BLaER1 treated with 17β-estradiol and CSF1 and Interleukin-3, amounts not matched to agents 10 nM and 100 nM (cell line): ENCODE measurements at regions not wholly inside any gene's neighbourhood (a gene's known extent, or its start where the extent isn't known, plus 50 kb on each side); places are given as distances from the start of the nearest gene placed in this dataset.

ENCODE experiments used
- H3K27ac ChIP-seq, 11 experiments: shearing (Covaris generic); formaldehyde crosslinking; 2 replicates each; pipeline ENCODE4 v1.8.1; 2022
- H3K27me3 ChIP-seq, 11 experiments: shearing (Covaris generic); formaldehyde crosslinking; 2 replicates each; pipeline ENCODE4 v1.8.1; 2022
- H3K36me3 ChIP-seq, 11 experiments: shearing (Covaris generic); formaldehyde crosslinking; 2 replicates each; pipeline ENCODE4 v1.8.1; 2022
- H3K4me1 ChIP-seq, 10 experiments: shearing (Covaris generic); formaldehyde crosslinking; 2 replicates each; pipeline ENCODE4 v1.8.1; 2022
- H3K4me2 ChIP-seq, 11 experiments: shearing (Covaris generic); formaldehyde crosslinking; 2 replicates each; pipeline ENCODE4 v1.8.1; 2022
- H3K4me3 ChIP-seq, 10 experiments: shearing (Covaris generic); formaldehyde crosslinking; 2 replicates each; pipeline ENCODE4 v1.8.1; 2022
- H3K9ac ChIP-seq, 11 experiments: shearing (Covaris generic); formaldehyde crosslinking; 2 replicates each; pipeline ENCODE4 v1.8.1; 2022
- H3K9me3 ChIP-seq, 11 experiments: shearing (Covaris generic); formaldehyde crosslinking; replicated peaks in 1 of 11; 2 replicates each; pipeline ENCODE4 v1.8.1; 2022
- H4K20me1 ChIP-seq, 11 experiments: shearing (Covaris generic); formaldehyde crosslinking; 2 replicates each; pipeline ENCODE4 v1.8.1; 2022
- Cebpa-rat ChIP-seq, 11 experiments: shearing (Covaris generic); IDR thresholded peaks; 2 replicates each; pipeline ENCODE4 v1.8.1; 2022

DNA sequence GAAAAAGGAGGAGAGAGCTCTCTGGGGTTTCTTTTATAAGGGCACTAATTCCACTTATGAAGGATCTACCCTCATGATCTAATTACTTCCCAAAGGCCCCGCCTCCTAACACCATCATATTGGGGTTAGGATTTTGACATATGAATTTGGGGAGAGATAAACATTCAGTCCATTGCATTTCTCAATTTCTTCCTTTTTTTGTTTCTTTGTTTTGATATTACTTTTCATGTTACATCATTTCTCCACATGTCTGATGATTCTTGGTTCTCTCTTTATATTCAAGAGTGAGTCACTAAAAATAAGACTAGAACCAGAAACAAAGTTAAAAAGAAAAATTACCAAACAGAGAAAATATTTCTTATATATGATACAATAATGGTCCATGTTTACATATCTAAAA is 63.2 kb upstream of the DUSP10 start:
- Histone ChIP-seq H4K20me1 (no peaks in the 10 kb centered on the region), H3K27ac (no peak overlapping the region), H3K9me3 (peaks cover 7 to 14% (median 10%) of the 10 kb centered on the region in 11 experiments; a peak in 20 of 22 replicates), H3K4me1 (peaks cover 20 to 39% (median 29%) of the 10 kb centered on the region in 10 experiments), H3K9ac (no peak overlapping the region), H3K4me2 (no peak overlapping the region), H3K4me3 (no peak overlapping the region), H3K27me3 (no peaks in the 10 kb centered on the region), H3K36me3 (no peaks in the 10 kb centered on the region)
- no peak for TF ChIP-seq Cebpa-rat (IDR thresholded peaks at IDR 0.05)

GRCh38 chr1:221804303-221804702 is 62.4 kb upstream of the DUSP10 start:
- no peak overlapping the region for H3K4me3 ChIP-seq
- H3K36me3 ChIP-seq, result no peaks in the 10 kb centered on the region
- no peak for TF ChIP-seq Cebpa-rat (IDR thresholded peaks at IDR 0.05)
- H3K27ac ChIP-seq, result no peak overlapping the region
- no peaks in the 10 kb centered on the region for H4K20me1 ChIP-seq
- no peak overlapping the region for H3K4me2 ChIP-seq
- no peak overlapping the region for H3K9ac ChIP-seq
- H3K9me3 ChIP-seq, result peaks cover 15 to 21% (median 18%) of the 10 kb centered on the region in 11 experiments
- H3K4me1 ChIP-seq, result peaks cover 14 to 31% (median 22%) of the 10 kb centered on the region in 10 experiments
- no peaks in the 10 kb centered on the region for H3K27me3 ChIP-seq

DNA sequence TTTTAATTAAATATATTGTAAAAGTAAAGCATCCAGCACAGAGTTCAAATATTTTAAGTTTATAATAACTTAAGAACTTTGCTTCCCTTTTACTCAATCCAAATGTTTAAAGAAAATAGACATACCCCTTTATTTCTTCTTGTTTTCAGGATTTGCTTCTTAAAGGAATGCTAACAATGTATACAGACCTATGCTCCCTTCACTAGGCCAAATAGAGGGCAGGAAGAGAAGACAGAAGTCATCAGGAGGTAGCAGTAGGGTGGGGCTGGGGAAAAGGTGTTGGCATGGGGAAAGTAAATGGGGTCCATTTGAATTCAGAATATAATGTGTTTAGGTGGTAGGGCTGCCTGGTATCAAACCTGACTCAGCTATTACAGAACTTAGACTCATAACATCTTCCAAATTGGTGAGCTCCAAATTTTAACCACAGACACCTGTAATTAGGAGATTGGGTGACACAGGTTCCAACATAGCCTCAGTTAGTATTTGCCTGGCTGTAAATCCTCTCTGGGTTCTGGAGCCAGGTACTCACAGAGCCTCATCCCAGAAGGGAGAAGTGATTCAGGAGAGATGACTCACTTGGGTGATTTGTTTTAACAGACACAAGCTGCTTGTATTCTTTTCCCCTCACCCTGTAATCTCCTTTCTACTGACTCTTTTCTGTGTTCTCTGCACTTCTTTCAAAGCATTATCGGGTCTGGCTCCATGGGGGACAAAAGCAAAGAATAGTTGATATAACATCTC is 60.1 kb upstream of the DUSP10 start:
- H3K4me2 ChIP-seq, result no peak overlapping the region
- peaks cover 15 to 25% (median 20%) of the 10 kb centered on the region in 11 experiments for H3K9me3 ChIP-seq
- H3K36me3 ChIP-seq, result no peaks in the 10 kb centered on the region
- no peak overlapping the region for H3K9ac ChIP-seq
- peaks cover 6 to 9% (median 8%) of the 10 kb centered on the region in 10 experiments; a peak in 17 of 20 replicates for H3K4me1 ChIP-seq
- no peaks in the 10 kb centered on the region for H3K27me3 ChIP-seq
- H3K27ac ChIP-seq, result no peak overlapping the region
- TF ChIP-seq Cebpa-rat (IDR thresholded peaks at IDR 0.05), result no peak
- no peak overlapping the region for H3K4me3 ChIP-seq
- H4K20me1 ChIP-seq, result no peaks in the 10 kb centered on the region

GRCh38 chr1:221801251-221801661 is 59.4 kb upstream of the DUSP10 start:
- Histone ChIP-seq H3K4me2 (no peak overlapping the region), H3K4me1 (peaks cover 0 to 2% (median under 1%) of the 10 kb centered on the region in 10 experiments; a peak in 14 of 20 replicates), H3K9me3 (peaks cover 15 to 25% (median 20%) of the 10 kb centered on the region in 11 experiments), H3K27ac (no peak overlapping the region), H3K9ac (no peak overlapping the region), H3K36me3 (no peaks in the 10 kb centered on the region), H3K4me3 (no peak overlapping the region), H4K20me1 (no peaks in the 10 kb centered on the region), H3K27me3 (no peaks in the 10 kb centered on the region)
- no peak for TF ChIP-seq Cebpa-rat (IDR thresholded peaks at IDR 0.05)

- no peaks in the 10 kb centered on the region for H4K20me1 ChIP-seq
- no peak overlapping the region for H3K4me3 ChIP-seq
- no peak overlapping the region for H3K27ac ChIP-seq
- no peak for TF ChIP-seq Cebpa-rat (IDR thresholded peaks at IDR 0.05)
- H3K9me3 ChIP-seq, result peaks cover 15 to 25% (median 20%) of the 10 kb centered on the region in 11 experiments
- no peaks in the 10 kb centered on the region for H3K36me3 ChIP-seq
- no peaks in the 10 kb centered on the region for H3K4me1 ChIP-seq
- H3K4me2 ChIP-seq, result no peak overlapping the region
- H3K9ac ChIP-seq, result no peak overlapping the region
- H3K27me3 ChIP-seq, result no peaks in the 10 kb centered on the region
Measured at GRCh38 chr1:221800831-221801230, 58.9 kb upstream of the DUSP10 start.

- Histone ChIP-seq H3K4me1 (peaks cover 10 to 18% (median 16%) of the 10 kb centered on the region in 10 experiments; a peak in 19 of 20 replicates), H3K9ac (no peak overlapping the region), H3K27me3 (no peaks in the 10 kb centered on the region), H3K36me3 (no peaks in the 10 kb centered on the region), H3K4me3 (no peak overlapping the region), H4K20me1 (no peaks in the 10 kb centered on the region), H3K27ac (no peak overlapping the region), H3K4me2 (no peak overlapping the region), H3K9me3 (peaks cover 15 to 26% (median 20%) of the 10 kb centered on the region in 11 experiments)
- TF ChIP-seq Cebpa-rat (IDR thresholded peaks at IDR 0.05), result no peak
Measured at GRCh38 chr1:221797506-221797905, 55.6 kb upstream of the DUSP10 start.

GRCh38 chr1:221796700-221797099 is 54.8 kb upstream of the DUSP10 start:
- H3K4me1 ChIP-seq, result peaks cover 10 to 18% (median 16%) of the 10 kb centered on the region in 10 experiments; a peak in 19 of 20 replicates
- H3K4me2 ChIP-seq, result no peak overlapping the region
- H4K20me1 ChIP-seq, result no peaks in the 10 kb centered on the region
- no peak overlapping the region for H3K9ac ChIP-seq
- H3K4me3 ChIP-seq, result no peak overlapping the region
- peaks cover 15 to 26% (median 20%) of the 10 kb centered on the region in 11 experiments for H3K9me3 ChIP-seq
- H3K27me3 ChIP-seq, result no peaks in the 10 kb centered on the region
- no peak overlapping the region for H3K27ac ChIP-seq
- TF ChIP-seq Cebpa-rat (IDR thresholded peaks at IDR 0.05), result no peak
- no peaks in the 10 kb centered on the region for H3K36me3 ChIP-seq

DNA sequence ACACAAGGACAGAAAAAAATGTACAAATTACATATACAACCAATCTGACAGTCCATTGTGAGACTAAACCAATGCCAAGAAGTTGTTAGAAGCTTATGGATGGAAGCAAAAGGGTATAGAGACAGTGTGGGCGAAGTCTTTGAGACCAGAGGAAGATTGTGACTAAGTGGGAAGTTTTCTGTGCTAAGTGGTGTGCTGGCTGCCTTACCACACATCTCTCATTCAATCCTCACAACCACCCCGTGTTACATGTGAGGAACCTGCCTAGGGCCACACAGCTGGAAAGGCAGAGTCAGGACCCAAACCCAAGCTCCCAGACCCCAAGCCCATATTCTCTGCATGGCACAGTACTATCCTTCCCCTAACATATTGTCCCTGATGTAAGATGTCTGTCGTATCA is 53.5 kb upstream of the DUSP10 start:
- Histone ChIP-seq H3K4me3 (no peak overlapping the region), H3K36me3 (no peaks in the 10 kb centered on the region), H3K27ac (no peak overlapping the region), H3K4me2 (no peak overlapping the region), H3K9ac (no peak overlapping the region), H3K27me3 (no peaks in the 10 kb centered on the region), H3K9me3 (peaks cover 9 to 18% (median 13%) of the 10 kb centered on the region in 11 experiments), H3K4me1 (peaks cover 10 to 18% (median 16%) of the 10 kb centered on the region in 10 experiments; a peak in 19 of 20 replicates), H4K20me1 (no peaks in the 10 kb centered on the region)
- TF ChIP-seq Cebpa-rat (IDR thresholded peaks at IDR 0.05), result no peak

DNA sequence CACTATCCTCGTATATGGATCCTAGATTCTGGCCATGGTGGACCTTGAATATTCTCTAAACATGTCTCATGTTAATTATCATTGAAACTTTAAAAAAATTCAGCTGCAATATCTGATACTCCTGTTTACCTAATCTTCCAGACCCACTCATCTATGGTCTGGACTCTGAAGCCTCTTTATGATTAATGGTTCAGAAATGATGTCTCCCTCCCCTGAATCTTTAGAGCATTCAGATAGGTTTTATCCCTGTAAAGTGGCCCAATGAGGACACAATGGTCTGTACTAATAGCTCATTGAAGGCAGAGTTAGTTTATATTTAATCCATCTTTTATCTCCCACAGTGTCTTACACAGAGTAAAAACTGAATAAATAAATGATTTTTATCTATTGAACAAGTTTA is 53.0 kb upstream of the DUSP10 start:
- no peak overlapping the region for H3K4me3 ChIP-seq
- H3K27ac ChIP-seq, result 0 out of 22 replicates have a peak overlapping the region, but pooled peaks of 1 of the 11 experiments have one; percentile 27
- no peak for TF ChIP-seq Cebpa-rat (IDR thresholded peaks at IDR 0.05)
- H3K4me1 ChIP-seq, result peaks cover 10 to 18% (median 16%) of the 10 kb centered on the region in 10 experiments; a peak in 19 of 20 replicates
- no peaks in the 10 kb centered on the region for H3K27me3 ChIP-seq
- H3K4me2 ChIP-seq, result peak overlapping the region in 2 of 11 experiments; percentile 51 to 56; a peak in 1 of 22 replicates
- no peak overlapping the region for H3K9ac ChIP-seq
- H4K20me1 ChIP-seq, result no peaks in the 10 kb centered on the region
- H3K36me3 ChIP-seq, result no peaks in the 10 kb centered on the region
- H3K9me3 ChIP-seq, result peaks cover 8 to 13% (median 9%) of the 10 kb centered on the region in 11 experiments
